SU-DHL-6 (cell line): ENCODE measurements at regions not wholly inside any gene's neighbourhood (a gene's known extent, or its start where the extent isn't known, plus 50 kb on each side); places are given as distances from the start of the nearest gene placed in this dataset.

Experiments used
- H2AFZ ChIP-seq: fragments of 200-600 bp; sonication (generic); 2 replicates; pipeline ENCODE4 v1.6.1; 2014; ENCODE audit warnings: low read depth, mild to moderate bottlenecking, moderate library complexity, mixed read lengths, antibody characterized with exemption, low read length; ENCODE audit not compliant: severe bottlenecking
- H3F3A ChIP-seq: fragments of 200-600 bp; shearing (Covaris generic); 2 replicates; pipeline ENCODE4 v1.6.0; 2016; ENCODE audit warnings: antibody characterized with exemption, mild to moderate bottlenecking; ENCODE audit not compliant: insufficient read depth
- H3K27ac ChIP-seq: fragments of 200-600 bp; sonication (generic); 2 replicates; pipeline ENCODE4 v1.5.1; 2016; ENCODE audit warnings: low read depth, mild to moderate bottlenecking, low read length, moderate library complexity, mixed read lengths
- H3K27me3 ChIP-seq: fragments of 200-600 bp; sonication (generic), shearing (Covaris generic); 2 replicates; pipeline ENCODE4 v1.6.0; 2014; ENCODE audit warnings: mild to moderate bottlenecking, low read length
- H3K36me3 ChIP-seq: fragments of 200-600 bp; sonication (generic); 2 replicates; pipeline ENCODE4 v1.6.1; 2014; ENCODE audit warnings: mild to moderate bottlenecking, low read length, mixed read lengths
- H3K4me2 ChIP-seq: fragments of 300-600, 200-600 bp; shearing (Covaris generic), sonication (generic); 2 replicates; pipeline ENCODE4 v1.6.0; 2014; ENCODE audit warnings: low read length, low read depth, mild to moderate bottlenecking; ENCODE audit not compliant: poor library complexity, severe bottlenecking
- H3K4me3 ChIP-seq: fragments of 200-600 bp; sonication (generic); 2 replicates; pipeline ENCODE4 v1.5.1; 2014; ENCODE audit warnings: antibody characterized with exemption, low read length, mild to moderate bottlenecking, mixed read lengths; ENCODE audit not compliant: insufficient read depth, poor library complexity, severe bottlenecking
- H3K79me2 ChIP-seq: fragments of 200-600 bp; sonication (generic); 2 replicates; pipeline ENCODE4 v1.6.1; 2014; ENCODE audit warnings: mild to moderate bottlenecking, low read length, moderate library complexity; ENCODE audit not compliant: insufficient read depth
- H3K9ac ChIP-seq: fragments of 200-600 bp; sonication (generic); 2 replicates; pipeline ENCODE4 v1.7.0; 2014; ENCODE audit warnings: mild to moderate bottlenecking, low read length
- H3K9me2 ChIP-seq: fragments of 200-600 bp; sonication (generic); replicated peaks from 2 replicates; pipeline ENCODE4 v1.6.1; 2014; ENCODE audit warnings: low read length; ENCODE audit not compliant: insufficient read depth
- H3K9me3 ChIP-seq: fragments of 200-600 bp; sonication (generic); 2 replicates; pipeline ENCODE4 v1.6.1; 2014; ENCODE audit warnings: low read length, mixed read lengths; ENCODE audit not compliant: insufficient read depth
- H4K20me1 ChIP-seq: fragments of 200-600 bp; sonication (generic); 2 replicates; pipeline ENCODE4 v1.6.1; 2014; ENCODE audit warnings: low read depth, mild to moderate bottlenecking, antibody characterized with exemption, low read length, moderate library complexity, mixed read lengths
- EZH2phosphoT487 ChIP-seq: fragments of 200-600 bp; sonication (generic), shearing (Covaris generic); conservative IDR thresholded peaks from 2 replicates; pipeline ENCODE4 v1.6.1; 2018; ENCODE audit warnings: mild to moderate bottlenecking, antibody characterized with exemption, low read length, moderate library complexity, mixed read lengths
- TF ChIP-seq, protein P1 (sequence below): fragments of 200-600 bp; sonication (generic); IDR thresholded peaks from one replicate; pipeline ENCODE4 v1.5.1; 2017; ENCODE audit warnings: antibody characterized with exemption, mild to moderate bottlenecking, low read length, moderate library complexity; ENCODE audit not compliant: insufficient read depth, poor library complexity, severe bottlenecking

GRCh38 chr11:82599836-82600235, 133.8 kb downstream of the FAM181B start:
- H3F3A ChIP-seq: no peaks in the 10 kb centered on the region
- H3K36me3 ChIP-seq: no peaks in the 10 kb centered on the region
- no peaks in the 10 kb centered on the region for H3K9me2 ChIP-seq
- no peak overlapping the region for H3K4me3 ChIP-seq
- no peak overlapping the region for H3K9ac ChIP-seq
- no peak overlapping the region for H3K27ac ChIP-seq
- H3K79me2 ChIP-seq: no peaks in the 10 kb centered on the region
- TF ChIP-seq, protein P1, sequence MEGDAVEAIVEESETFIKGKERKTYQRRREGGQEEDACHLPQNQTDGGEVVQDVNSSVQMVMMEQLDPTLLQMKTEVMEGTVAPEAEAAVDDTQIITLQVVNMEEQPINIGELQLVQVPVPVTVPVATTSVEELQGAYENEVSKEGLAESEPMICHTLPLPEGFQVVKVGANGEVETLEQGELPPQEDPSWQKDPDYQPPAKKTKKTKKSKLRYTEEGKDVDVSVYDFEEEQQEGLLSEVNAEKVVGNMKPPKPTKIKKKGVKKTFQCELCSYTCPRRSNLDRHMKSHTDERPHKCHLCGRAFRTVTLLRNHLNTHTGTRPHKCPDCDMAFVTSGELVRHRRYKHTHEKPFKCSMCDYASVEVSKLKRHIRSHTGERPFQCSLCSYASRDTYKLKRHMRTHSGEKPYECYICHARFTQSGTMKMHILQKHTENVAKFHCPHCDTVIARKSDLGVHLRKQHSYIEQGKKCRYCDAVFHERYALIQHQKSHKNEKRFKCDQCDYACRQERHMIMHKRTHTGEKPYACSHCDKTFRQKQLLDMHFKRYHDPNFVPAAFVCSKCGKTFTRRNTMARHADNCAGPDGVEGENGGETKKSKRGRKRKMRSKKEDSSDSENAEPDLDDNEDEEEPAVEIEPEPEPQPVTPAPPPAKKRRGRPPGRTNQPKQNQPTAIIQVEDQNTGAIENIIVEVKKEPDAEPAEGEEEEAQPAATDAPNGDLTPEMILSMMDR: no peak
- TF ChIP-seq EZH2phosphoT487: no peak
- no peaks in the 10 kb centered on the region for H4K20me1 ChIP-seq
- H2AFZ ChIP-seq: no peak overlapping the region
- H3K9me3 ChIP-seq: no peaks in the 10 kb centered on the region
- no peaks in the 10 kb centered on the region for H3K27me3 ChIP-seq
- no peak overlapping the region for H3K4me2 ChIP-seq

DNA sequence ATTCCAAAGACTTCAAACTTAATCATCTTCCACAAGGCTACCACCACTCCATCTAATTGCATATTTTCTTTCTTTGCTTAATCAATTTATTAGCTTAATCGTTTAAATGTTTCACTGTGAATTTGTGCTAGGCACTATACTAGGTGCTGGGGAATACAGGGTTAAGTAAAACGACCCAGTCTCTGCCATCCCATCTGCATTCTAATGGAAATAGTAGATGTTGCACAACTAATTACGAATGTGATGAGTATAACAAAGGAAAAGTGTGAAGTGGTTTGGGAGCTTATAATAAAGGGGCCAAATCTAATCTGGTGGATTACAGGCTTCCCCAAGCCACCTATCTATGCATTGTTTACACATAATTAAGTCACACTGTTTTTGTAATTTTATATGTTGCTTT, 147.1 kb downstream of the FAM181B start:
- Histone ChIP-seq H2AFZ (no peak overlapping the region), H3K4me2 (no peak overlapping the region), H3K9me3 (no peaks in the 10 kb centered on the region), H3K9ac (no peak overlapping the region), H4K20me1 (no peaks in the 10 kb centered on the region), H3K36me3 (no peaks in the 10 kb centered on the region), H3K79me2 (no peaks in the 10 kb centered on the region), H3K27ac (no peak overlapping the region), H3F3A (no peaks in the 10 kb centered on the region), H3K4me3 (no peak overlapping the region), H3K27me3 (no peaks in the 10 kb centered on the region), H3K9me2 (no peaks in the 10 kb centered on the region)
- TF ChIP-seq, protein P1: no peak
- TF ChIP-seq EZH2phosphoT487: no peak

DNA sequence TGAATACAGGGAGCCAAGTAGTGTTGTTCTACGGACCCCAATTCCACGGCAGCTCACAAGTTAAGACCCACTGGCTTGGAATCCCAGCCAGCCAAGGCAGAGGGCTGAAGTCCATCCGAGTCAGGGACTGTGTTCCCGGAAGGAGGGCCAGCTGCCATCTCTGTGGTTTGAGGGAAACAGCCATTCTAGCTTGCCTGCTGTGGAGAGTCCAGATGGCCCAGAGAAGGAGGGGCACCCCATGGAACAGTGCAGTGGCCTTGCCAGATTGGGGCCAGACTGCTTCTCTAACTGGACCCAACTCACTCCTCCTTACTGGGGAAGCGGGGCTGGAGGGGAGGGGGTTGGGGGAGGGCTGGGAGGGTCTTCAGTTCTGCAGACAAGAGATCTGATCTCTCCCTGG, 156.4 kb downstream of the FAM181B start:
- Histone ChIP-seq H3F3A (no peaks in the 10 kb centered on the region), H3K36me3 (no peaks in the 10 kb centered on the region), H2AFZ (no peak overlapping the region), H3K79me2 (no peaks in the 10 kb centered on the region), H3K27me3 (no peaks in the 10 kb centered on the region), H3K27ac (no peak overlapping the region), H3K9me2 (no peaks in the 10 kb centered on the region), H3K4me2 (no peak overlapping the region), H3K9ac (no peak overlapping the region), H3K4me3 (no peak overlapping the region), H4K20me1 (no peaks in the 10 kb centered on the region), H3K9me3 (no peaks in the 10 kb centered on the region)
- TF ChIP-seq EZH2phosphoT487: no peak
- TF ChIP-seq, protein P1: no peak

DNA sequence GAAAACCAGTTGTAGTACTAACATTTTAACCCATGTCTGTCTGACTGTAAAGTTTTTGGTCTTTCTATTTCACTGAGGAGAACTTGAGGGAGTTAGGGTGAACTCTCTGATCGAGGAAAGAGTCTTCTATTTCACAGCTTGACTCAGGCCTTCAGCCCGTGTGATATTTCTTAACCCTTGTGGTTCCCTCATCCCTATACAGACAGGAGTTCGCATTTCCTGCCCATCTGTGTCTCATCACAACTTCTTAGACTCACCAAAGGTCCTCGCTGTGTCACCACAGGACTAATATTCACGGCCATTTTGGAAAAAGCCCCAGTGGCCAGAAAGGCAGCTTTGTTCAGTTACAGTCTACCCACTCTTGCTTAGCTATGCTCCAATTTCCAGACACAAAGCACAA, 172.8 kb downstream of the FAM181B start:
- Histone ChIP-seq H3K79me2 (no peaks in the 10 kb centered on the region), H3K4me2 (no peak overlapping the region), H2AFZ (no peak overlapping the region), H3K27ac (no peak overlapping the region), H3K9me2 (no peaks in the 10 kb centered on the region), H3K27me3 (no peaks in the 10 kb centered on the region), H3K4me3 (no peak overlapping the region), H3K9me3 (no peaks in the 10 kb centered on the region), H3K9ac (no peak overlapping the region), H3K36me3 (no peaks in the 10 kb centered on the region), H3F3A (no peaks in the 10 kb centered on the region), H4K20me1 (no peaks in the 10 kb centered on the region)
- TF ChIP-seq, protein P1: no peak
- TF ChIP-seq EZH2phosphoT487: no peak
